ENCODE measurements at regions not wholly inside any gene's neighbourhood (a gene's known extent, or its start where the extent isn't known, plus 50 kb on each side); places are given as distances from the start of the nearest gene placed in this dataset.

GRCh38 chr11:26904801-26905200 lies 89.1 kb upstream of the FIBIN start:
- Histone ChIP-seq H3K9me1 (ENCODE audit: control insufficient read depth, extremely low read depth, insufficient read depth, low read length) (no peaks in the 10 kb centered on the region), H3K4me1 (ENCODE audit: control insufficient read depth, extremely low read depth, insufficient read depth, low read length) (no peaks in the 10 kb centered on the region), H3K4me3 (ENCODE audit: control insufficient read depth in 2 of 3, extremely low read depth in 1 of 3, insufficient read depth in 2 of 3, low read depth in 1 of 3, low read length in 3 of 3) (no peak overlapping the region), H3K27ac (ENCODE audit: control insufficient read depth, insufficient read depth, low read length) (no peak overlapping the region), H2AFZ (ENCODE audit: control insufficient read depth, low read length) (no peak overlapping the region), H3K36me3 (ENCODE audit: control insufficient read depth in 2 of 2, extremely low read depth in 1 of 2, insufficient read depth in 2 of 2, low read length in 2 of 2) (no peaks in the 10 kb centered on the region), H3K79me2 (ENCODE audit: control insufficient read depth, insufficient read depth, low read length) (no peaks in the 10 kb centered on the region), H3K27me3 (ENCODE audit: control insufficient read depth, extremely low read depth, insufficient read depth, low read length) (no peaks in the 10 kb centered on the region), H3K4me2 (ENCODE audit: control insufficient read depth, extremely low read depth, insufficient read depth, low read depth, low read length) (no peak overlapping the region), H4K20me1 (ENCODE audit: control insufficient read depth, extremely low read depth, insufficient read depth, low read length) (no peaks in the 10 kb centered on the region), H3K9me3 (ENCODE audit: control insufficient read depth, low read depth, low read length) (no peaks in the 10 kb centered on the region), H3K9ac (ENCODE audit: control insufficient read depth, extremely low read depth, insufficient read depth, low read length) (no peak overlapping the region)
- no peak for TF ChIP-seq CTCF (optimal IDR thresholded peaks at IDR 0.05 in 1 of 3, IDR thresholded peaks at IDR 0.05 in 1 of 3, conservative IDR thresholded peaks at IDR 0.05 in 1 of 3; ENCODE audit: extremely low read depth in 1 of 3, insufficient read depth in 2 of 3, low read length in 3 of 3)
- no peak for TF ChIP-seq EZH2 (IDR thresholded peaks at IDR 0.05; ENCODE audit: low read length)
- FAIRE-seq (no peak), DNase-seq (ENCODE audit: low read depth, low spot score) (no peak)
- dilution Hi-C loops (cut with MboI; ENCODE audit: extremely low pct_ligation_motif_present, low sequenced_read_pairs), result no loop called here

- Histone ChIP-seq H4K20me1 (ENCODE audit: control insufficient read depth, extremely low read depth, insufficient read depth, low read length) (no peaks in the 10 kb centered on the region), H3K9me3 (ENCODE audit: control insufficient read depth, low read depth, low read length) (no peaks in the 10 kb centered on the region), H3K4me2 (ENCODE audit: control insufficient read depth, extremely low read depth, insufficient read depth, low read depth, low read length) (no peak overlapping the region), H3K27ac (ENCODE audit: control insufficient read depth, insufficient read depth, low read length) (no peak overlapping the region), H3K79me2 (ENCODE audit: control insufficient read depth, insufficient read depth, low read length) (no peaks in the 10 kb centered on the region), H2AFZ (ENCODE audit: control insufficient read depth, low read length) (no peak overlapping the region), H3K27me3 (ENCODE audit: control insufficient read depth, extremely low read depth, insufficient read depth, low read length) (no peaks in the 10 kb centered on the region), H3K9me1 (ENCODE audit: control insufficient read depth, extremely low read depth, insufficient read depth, low read length) (no peaks in the 10 kb centered on the region), H3K4me3 (ENCODE audit: control insufficient read depth in 2 of 3, extremely low read depth in 1 of 3, insufficient read depth in 2 of 3, low read depth in 1 of 3, low read length in 3 of 3) (no peak overlapping the region), H3K4me1 (ENCODE audit: control insufficient read depth, extremely low read depth, insufficient read depth, low read length) (no peaks in the 10 kb centered on the region), H3K9ac (ENCODE audit: control insufficient read depth, extremely low read depth, insufficient read depth, low read length) (no peak overlapping the region), H3K36me3 (ENCODE audit: control insufficient read depth in 2 of 2, extremely low read depth in 1 of 2, insufficient read depth in 2 of 2, low read length in 2 of 2) (no peaks in the 10 kb centered on the region)
- dilution Hi-C loops (cut with MboI; ENCODE audit: extremely low pct_ligation_motif_present, low sequenced_read_pairs), result no loop called here
- no peak for TF ChIP-seq CTCF (optimal IDR thresholded peaks at IDR 0.05 in 1 of 3, IDR thresholded peaks at IDR 0.05 in 1 of 3, conservative IDR thresholded peaks at IDR 0.05 in 1 of 3; ENCODE audit: extremely low read depth in 1 of 3, insufficient read depth in 2 of 3, low read length in 3 of 3)
- TF ChIP-seq EZH2 (IDR thresholded peaks at IDR 0.05; ENCODE audit: low read length), result no peak
- FAIRE-seq (no peak), DNase-seq (ENCODE audit: low read depth, low spot score) (no peak)
Measured at GRCh38 chr11:26905368-26905767, 88.5 kb upstream of the FIBIN start.
